Neural crest cell (in vitro differentiated cells): ENCODE measurements at regions not wholly inside any gene's neighbourhood (a gene's known extent, or its start where the extent isn't known, plus 50 kb on each side); places are given as distances from the start of the nearest gene placed in this dataset.

Experiments used
- DNase-seq: peaks from one replicate; pipeline ENCODE4 v3.0.0; 2021; ENCODE audit warnings: low read depth, mixed read lengths, low spot score
- H3K27ac Mint-ChIP-seq: one replicate; pipeline ENCODE4 v1.8.0; 2021; ENCODE audit warnings: mild to moderate bottlenecking, mixed read lengths; ENCODE audit not compliant: unreplicated experiment
- H3K27me3 Mint-ChIP-seq: 2 replicates; pipeline ENCODE4 v1.8.0; 2021; ENCODE audit warnings: low read depth, mild to moderate bottlenecking, mixed read lengths
- H3K36me3 Mint-ChIP-seq: 2 replicates; pipeline ENCODE4 v1.8.0; 2021; ENCODE audit warnings: low read depth, mild to moderate bottlenecking, mixed read lengths
- H3K4me1 Mint-ChIP-seq: 2 replicates; pipeline ENCODE4 v1.8.0; 2021; ENCODE audit warnings: mixed read lengths
- H3K4me3 Mint-ChIP-seq: one replicate; pipeline ENCODE4 v1.8.0; 2021; ENCODE audit warnings: mild to moderate bottlenecking, mixed read lengths
- H3K9me3 Mint-ChIP-seq: 2 replicates; pipeline ENCODE4 v1.8.0; 2021; ENCODE audit warnings: mixed read lengths
- TF ChIP-seq, protein P1 (sequence below): fragments of 200-600 bp; sonication (generic); conservative IDR thresholded peaks from 2 replicates; pipeline ENCODE4 v1.5.0; 2021; ENCODE audit warnings: antibody characterized with exemption, mild to moderate bottlenecking

DNA sequence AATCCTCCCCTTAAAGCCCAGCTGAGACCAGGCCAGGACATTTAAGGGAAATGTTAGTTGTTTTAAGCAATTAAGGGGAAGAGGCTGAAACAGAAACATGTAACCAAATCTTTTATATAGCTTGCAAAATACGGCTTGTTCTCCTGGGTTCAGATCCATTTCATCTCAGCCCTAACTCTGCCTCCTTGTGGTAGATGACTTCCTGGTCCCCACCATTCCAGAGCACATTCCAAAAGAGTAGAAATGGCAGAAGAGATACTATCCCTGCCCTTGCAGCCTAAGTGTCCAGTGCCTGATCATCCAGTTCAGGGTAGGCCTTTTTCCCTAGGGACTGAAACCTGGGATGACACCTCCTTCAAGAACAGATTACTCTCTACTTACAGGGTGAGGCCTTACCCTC lies 266.2 kb upstream of the VEPH1 start:
- H3K27me3 Mint-ChIP-seq: no peaks in the 10 kb centered on the region
- no peaks in the 10 kb centered on the region for H3K9me3 Mint-ChIP-seq
- H3K27ac Mint-ChIP-seq: no peak overlapping the region
- H3K4me3 Mint-ChIP-seq: no peak overlapping the region
- no peaks in the 10 kb centered on the region for H3K4me1 Mint-ChIP-seq
- no peak for DNase-seq
- H3K36me3 Mint-ChIP-seq: no peaks in the 10 kb centered on the region
- TF ChIP-seq, protein P1, sequence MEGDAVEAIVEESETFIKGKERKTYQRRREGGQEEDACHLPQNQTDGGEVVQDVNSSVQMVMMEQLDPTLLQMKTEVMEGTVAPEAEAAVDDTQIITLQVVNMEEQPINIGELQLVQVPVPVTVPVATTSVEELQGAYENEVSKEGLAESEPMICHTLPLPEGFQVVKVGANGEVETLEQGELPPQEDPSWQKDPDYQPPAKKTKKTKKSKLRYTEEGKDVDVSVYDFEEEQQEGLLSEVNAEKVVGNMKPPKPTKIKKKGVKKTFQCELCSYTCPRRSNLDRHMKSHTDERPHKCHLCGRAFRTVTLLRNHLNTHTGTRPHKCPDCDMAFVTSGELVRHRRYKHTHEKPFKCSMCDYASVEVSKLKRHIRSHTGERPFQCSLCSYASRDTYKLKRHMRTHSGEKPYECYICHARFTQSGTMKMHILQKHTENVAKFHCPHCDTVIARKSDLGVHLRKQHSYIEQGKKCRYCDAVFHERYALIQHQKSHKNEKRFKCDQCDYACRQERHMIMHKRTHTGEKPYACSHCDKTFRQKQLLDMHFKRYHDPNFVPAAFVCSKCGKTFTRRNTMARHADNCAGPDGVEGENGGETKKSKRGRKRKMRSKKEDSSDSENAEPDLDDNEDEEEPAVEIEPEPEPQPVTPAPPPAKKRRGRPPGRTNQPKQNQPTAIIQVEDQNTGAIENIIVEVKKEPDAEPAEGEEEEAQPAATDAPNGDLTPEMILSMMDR: no peak

DNA sequence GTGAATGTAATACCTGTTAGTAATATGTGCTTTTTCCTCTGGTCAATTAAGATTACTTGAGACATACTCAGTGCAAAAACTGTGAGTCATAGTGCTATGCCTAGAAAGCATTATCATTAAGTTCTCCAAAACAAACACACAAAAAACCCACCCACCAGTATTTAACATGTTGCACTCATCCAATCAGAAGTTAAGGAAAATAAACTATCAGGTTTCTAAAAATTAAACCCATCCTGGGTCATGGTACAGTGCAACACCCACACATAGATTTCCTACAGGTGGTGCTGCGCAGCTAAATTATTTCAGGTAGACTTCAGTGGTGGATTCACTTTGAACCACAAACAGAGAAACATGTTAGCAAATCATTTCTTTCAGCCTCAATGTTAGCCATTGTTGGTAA lies 264.4 kb upstream of the VEPH1 start:
- TF ChIP-seq, protein P1: no peak
- no peaks in the 10 kb centered on the region for H3K9me3 Mint-ChIP-seq

DNA sequence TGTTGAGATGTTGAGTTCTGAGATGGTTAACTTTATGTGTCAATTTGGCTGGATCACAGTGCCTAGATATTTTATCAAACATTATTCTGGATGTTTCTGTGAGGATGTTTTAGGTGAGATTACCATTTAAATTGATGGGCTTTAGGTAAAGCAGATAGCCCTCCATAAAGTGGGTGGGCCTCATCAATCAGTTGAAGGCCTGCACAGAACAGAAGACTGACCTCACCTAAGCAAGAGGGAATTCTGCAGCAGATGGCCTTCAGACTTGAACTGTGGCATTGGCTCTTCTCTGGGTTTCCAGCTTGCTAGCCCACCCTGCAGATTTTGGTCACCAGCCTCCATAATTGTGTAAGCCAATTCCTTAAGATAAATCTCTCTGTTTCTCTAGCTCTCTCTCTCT lies 260.4 kb upstream of the VEPH1 start:
- Mint-ChIP-seq H3K27me3 (no peaks in the 10 kb centered on the region), H3K4me3 (no peak overlapping the region), H3K27ac (no peak overlapping the region), H3K4me1 (no peaks in the 10 kb centered on the region), H3K36me3 (no peaks in the 10 kb centered on the region), H3K9me3 (no peaks in the 10 kb centered on the region)
- DNase-seq: no peak
- TF ChIP-seq, protein P1: no peak

More for the DNA sequence above, 264.4 kb upstream of the VEPH1 start:
- no peaks in the 10 kb centered on the region for H3K36me3 Mint-ChIP-seq
- no peak overlapping the region for H3K27ac Mint-ChIP-seq
- H3K4me3 Mint-ChIP-seq: no peak overlapping the region
- no peaks in the 10 kb centered on the region for H3K27me3 Mint-ChIP-seq
- no peak for DNase-seq
- H3K4me1 Mint-ChIP-seq: no peaks in the 10 kb centered on the region

DNA sequence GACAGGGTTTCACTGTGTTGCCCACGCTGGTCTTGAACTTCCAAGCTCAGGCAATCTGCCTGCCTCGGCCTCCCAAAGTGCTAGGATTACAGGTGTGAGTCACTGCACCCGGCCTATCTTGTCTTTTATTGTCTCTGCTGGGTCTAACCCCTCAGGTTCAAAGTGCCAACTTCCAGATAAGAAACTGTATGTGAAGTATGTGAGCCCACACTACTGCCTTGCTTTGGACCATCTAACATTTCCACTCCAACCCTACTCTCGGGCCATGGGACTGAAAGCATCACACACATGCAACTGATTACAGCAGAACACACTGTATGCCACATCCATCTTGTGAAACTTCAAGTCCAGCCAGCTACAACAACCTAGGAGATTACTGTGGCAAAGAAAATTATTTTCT lies 256.1 kb upstream of the VEPH1 start:
- Mint-ChIP-seq H3K27ac (no peak overlapping the region), H3K27me3 (no peaks in the 10 kb centered on the region), H3K36me3 (no peaks in the 10 kb centered on the region), H3K4me3 (no peak overlapping the region), H3K9me3 (no peaks in the 10 kb centered on the region), H3K4me1 (peaks cover 15% of the 10 kb centered on the region)
- TF ChIP-seq, protein P1: no peak
- DNase-seq: no peak

DNA sequence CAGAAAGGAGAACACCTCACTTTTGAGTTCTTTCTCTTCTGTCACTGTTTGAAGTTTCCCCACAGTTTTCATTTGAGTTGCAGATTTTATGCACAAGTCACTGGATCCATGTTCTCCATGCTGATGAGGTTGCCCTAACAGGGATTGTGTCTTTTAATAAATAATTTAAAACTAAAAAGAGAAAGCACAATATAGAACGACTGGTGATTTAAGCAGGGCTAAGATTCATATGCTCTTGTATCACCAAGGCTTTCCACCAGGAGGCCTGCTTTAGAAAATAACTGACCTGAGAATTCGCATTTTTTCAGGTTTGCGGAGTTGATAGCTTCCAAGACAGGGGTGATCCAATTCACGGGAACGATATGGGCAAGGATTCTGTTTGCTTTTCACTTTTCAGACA lies 252.0 kb upstream of the VEPH1 start:
- Mint-ChIP-seq H3K9me3 (no peaks in the 10 kb centered on the region), H3K27ac (no peak overlapping the region)

More for the DNA sequence above, 252.0 kb upstream of the VEPH1 start:
- Mint-ChIP-seq H3K36me3 (no peaks in the 10 kb centered on the region), H3K4me3 (no peak overlapping the region), H3K4me1 (peaks cover 26% of the 10 kb centered on the region), H3K27me3 (no peaks in the 10 kb centered on the region)
- TF ChIP-seq, protein P1: peak; percentile 42
- DNase-seq: no peak
